Panc1 (cell line): ENCODE measurements at regions not wholly inside any gene's neighbourhood (a gene's known extent, or its start where the extent isn't known, plus 50 kb on each side); places are given as distances from the start of the nearest gene placed in this dataset.

Experiments used
- POLR2AphosphoS5 ChIP-seq: IDR thresholded peaks from 2 replicates; pipeline ENCODE4 v1.6.1; 2012; ENCODE audit warnings: mild to moderate bottlenecking, low read depth, low read length, moderate library complexity
- REST ChIP-seq, 2 experiments: IDR thresholded peaks; 2 replicates each; pipeline ENCODE4 v1.6.1; 2011 to 2012; ENCODE audit warnings: low read depth in 2 of 2, control low read depth in 1 of 2, low read length in 1 of 2, mild to moderate bottlenecking in 1 of 2, moderate library complexity in 1 of 2; ENCODE audit not compliant: insufficient read depth in 1 of 2
- SIN3A ChIP-seq: IDR thresholded peaks from 2 replicates; pipeline ENCODE4 v1.6.1; 2012; ENCODE audit warnings: low read depth, mild to moderate bottlenecking, low read length, moderate library complexity, borderline replicate concordance; ENCODE audit not compliant: insufficient read depth
- TF ChIP-seq, protein P1 (sequence below): fragments of 450-650 bp; IDR thresholded peaks from 2 replicates; pipeline ENCODE4 v1.5.1; 2017; ENCODE audit warnings: mild to moderate bottlenecking

GRCh38 chr9:79301551-79302391 lies 270.0 kb upstream of the TLE4 start:
- TF ChIP-seq, protein P1, sequence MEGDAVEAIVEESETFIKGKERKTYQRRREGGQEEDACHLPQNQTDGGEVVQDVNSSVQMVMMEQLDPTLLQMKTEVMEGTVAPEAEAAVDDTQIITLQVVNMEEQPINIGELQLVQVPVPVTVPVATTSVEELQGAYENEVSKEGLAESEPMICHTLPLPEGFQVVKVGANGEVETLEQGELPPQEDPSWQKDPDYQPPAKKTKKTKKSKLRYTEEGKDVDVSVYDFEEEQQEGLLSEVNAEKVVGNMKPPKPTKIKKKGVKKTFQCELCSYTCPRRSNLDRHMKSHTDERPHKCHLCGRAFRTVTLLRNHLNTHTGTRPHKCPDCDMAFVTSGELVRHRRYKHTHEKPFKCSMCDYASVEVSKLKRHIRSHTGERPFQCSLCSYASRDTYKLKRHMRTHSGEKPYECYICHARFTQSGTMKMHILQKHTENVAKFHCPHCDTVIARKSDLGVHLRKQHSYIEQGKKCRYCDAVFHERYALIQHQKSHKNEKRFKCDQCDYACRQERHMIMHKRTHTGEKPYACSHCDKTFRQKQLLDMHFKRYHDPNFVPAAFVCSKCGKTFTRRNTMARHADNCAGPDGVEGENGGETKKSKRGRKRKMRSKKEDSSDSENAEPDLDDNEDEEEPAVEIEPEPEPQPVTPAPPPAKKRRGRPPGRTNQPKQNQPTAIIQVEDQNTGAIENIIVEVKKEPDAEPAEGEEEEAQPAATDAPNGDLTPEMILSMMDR: no peak
- TF ChIP-seq SIN3A (no peak), POLR2AphosphoS5 (no peak), REST (IDR thresholded peaks at IDR 0.05; ENCODE audit: insufficient read depth in 1 of 2, low read depth in 2 of 2, low read length in 1 of 2) (no peak)
